Neural cell (in vitro differentiated cells): ENCODE measurements at regions not wholly inside any gene's neighbourhood (a gene's known extent, or its start where the extent isn't known, plus 50 kb on each side); places are given as distances from the start of the nearest gene placed in this dataset.

Experiments used
- H2AFZ ChIP-seq: fragments of 200-600, 300-800 bp; sonication (generic), shearing (Covaris generic); 2 replicates; pipeline ENCODE4 v1.6.0; 2014; ENCODE audit warnings: low read depth, mild to moderate bottlenecking, antibody characterized with exemption, low read length, moderate library complexity
- H3F3A ChIP-seq: fragments of 200-600 bp; shearing (Covaris generic); 2 replicates; pipeline ENCODE4 v1.6.1; 2016; ENCODE audit warnings: mild to moderate bottlenecking, moderate library complexity, mixed read lengths, antibody characterized with exemption, low read length; ENCODE audit not compliant: insufficient read depth, poor library complexity, severe bottlenecking
- H3K27ac ChIP-seq: fragments of 200-600, 300-800 bp; sonication (generic), shearing (Covaris generic); 2 replicates; pipeline ENCODE4 v1.5.1; 2014; ENCODE audit warnings: mild to moderate bottlenecking, low read length, moderate library complexity
- H3K27me3 ChIP-seq: fragments of 300-800, 200-600 bp; sonication (generic), shearing (Covaris generic); 2 replicates; pipeline ENCODE4 v1.6.0; 2014; ENCODE audit warnings: mild to moderate bottlenecking, low read depth, low read length, moderate library complexity; ENCODE audit not compliant: insufficient read depth
- H3K36me3 ChIP-seq: fragments of 300-800, 200-600 bp; sonication (generic), shearing (Covaris generic); 2 replicates; pipeline ENCODE4 v1.5.1; 2014; ENCODE audit warnings: mild to moderate bottlenecking, antibody characterized with exemption, low read length, moderate library complexity; ENCODE audit not compliant: insufficient read depth
- H3K4me2 ChIP-seq: fragments of 300-800, 200-600 bp; sonication (generic), shearing (Covaris generic); 2 replicates; pipeline ENCODE4 v1.6.0; 2014; ENCODE audit warnings: mild to moderate bottlenecking, low read length
- H3K4me3 ChIP-seq: fragments of 300-800, 200-600 bp; sonication (generic), shearing (Covaris generic); 2 replicates; pipeline ENCODE4 v1.5.1; 2014; ENCODE audit warnings: mild to moderate bottlenecking, low read length, moderate library complexity
- H3K79me2 ChIP-seq: fragments of 200-600 bp; shearing (Covaris generic); replicated peaks from 2 replicates; pipeline ENCODE4 v1.6.0; 2014; ENCODE audit warnings: mild to moderate bottlenecking, low read length, moderate library complexity; ENCODE audit not compliant: insufficient read depth
- H3K9ac ChIP-seq: fragments of 300-800, 200-600 bp; sonication (generic), shearing (Covaris generic); 2 replicates; pipeline ENCODE4 v1.6.1; 2016; ENCODE audit warnings: mild to moderate bottlenecking, low read length, mixed read lengths
- H3K9me2 ChIP-seq: fragments of 200-600 bp; shearing (Covaris generic); 2 replicates; pipeline ENCODE4 v1.6.1; 2016; ENCODE audit warnings: mild to moderate bottlenecking, low read length, mixed read lengths; ENCODE audit not compliant: insufficient read depth
- H3K9me3 ChIP-seq: fragments of 200-600, 300-800 bp; sonication (generic), shearing (Covaris generic); 2 replicates; pipeline ENCODE4 v1.6.1; 2016; ENCODE audit warnings: mild to moderate bottlenecking, mixed run types, low read length, moderate library complexity, mixed read lengths
- H4K20me1 ChIP-seq: fragments of 200-600 bp; shearing (Covaris generic); 2 replicates; pipeline ENCODE4 v1.6.1; 2016; ENCODE audit warnings: mild to moderate bottlenecking, mixed run types; ENCODE audit not compliant: insufficient read depth
- EP300 ChIP-seq: fragments of 450-650 bp; conservative IDR thresholded peaks from 2 replicates; pipeline ENCODE4 v1.6.1; 2014; ENCODE audit warnings: antibody characterized with exemption, mild to moderate bottlenecking, moderate library complexity; ENCODE audit not compliant: poor library complexity, severe bottlenecking
- EZH2 ChIP-seq: fragments of 200-600, 300-800 bp; shearing (Covaris generic), sonication (generic); IDR thresholded peaks from 2 replicates; pipeline ENCODE4 v1.6.1; 2014; ENCODE audit warnings: antibody characterized with exemption, low read length, borderline replicate concordance, mild to moderate bottlenecking; ENCODE audit not compliant: insufficient read depth, poor library complexity, severe bottlenecking
- MXI1 ChIP-seq: fragments of 450-650 bp; conservative IDR thresholded peaks from 2 replicates; pipeline ENCODE4 v1.6.1; 2014; ENCODE audit warnings: antibody characterized with exemption, mild to moderate bottlenecking; ENCODE audit not compliant: poor library complexity, severe bottlenecking
- POLR2AphosphoS5 ChIP-seq: IDR thresholded peaks from 2 replicates; pipeline ENCODE4 v1.6.1; 2012
- RAD21 ChIP-seq: fragments of 450-650 bp; conservative IDR thresholded peaks from 2 replicates; pipeline ENCODE4 v1.6.1; 2014; ENCODE audit warnings: antibody characterized with exemption, mild to moderate bottlenecking, moderate library complexity
- SMC3 ChIP-seq: fragments of 450-650 bp; conservative IDR thresholded peaks from 2 replicates; pipeline ENCODE4 v1.6.1; 2014; ENCODE audit warnings: antibody characterized with exemption, mild to moderate bottlenecking, moderate library complexity; ENCODE audit not compliant: poor library complexity
- TAF1 ChIP-seq: IDR thresholded peaks from 2 replicates; pipeline ENCODE4 v1.6.1; 2012; ENCODE audit warnings: low read depth
- TF ChIP-seq, protein P1 (sequence below): fragments of 450-650 bp; IDR thresholded peaks from 2 replicates; pipeline ENCODE4 v1.5.1; 2014; ENCODE audit warnings: antibody characterized with exemption, mild to moderate bottlenecking, moderate library complexity; ENCODE audit not compliant: poor library complexity, severe bottlenecking
- TF ChIP-seq, protein P2 (sequence below): IDR thresholded peaks from 2 replicates; pipeline ENCODE4 v1.6.1; 2012; ENCODE audit warnings: borderline replicate concordance

DNA sequence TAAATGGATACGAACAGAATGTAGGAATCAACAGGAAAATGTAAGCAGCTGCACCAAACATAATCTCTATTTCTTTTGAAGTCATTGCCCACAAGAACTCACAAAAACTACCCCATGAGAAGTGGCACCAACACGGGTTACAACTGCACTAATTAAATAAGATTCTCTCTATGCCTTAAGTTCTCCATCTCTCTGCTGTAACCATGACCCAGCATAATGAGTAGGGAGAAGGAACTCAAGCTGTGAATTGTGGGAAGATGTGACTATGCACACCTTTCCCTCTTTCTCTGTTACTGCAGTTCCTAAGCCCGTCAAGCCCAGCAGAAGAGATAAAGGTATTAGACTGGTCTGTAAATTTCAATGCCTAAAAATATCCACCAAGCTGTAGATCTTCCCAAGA lies 614.0 kb downstream of the USP25 start:
- no peak overlapping the region for H2AFZ ChIP-seq

DNA sequence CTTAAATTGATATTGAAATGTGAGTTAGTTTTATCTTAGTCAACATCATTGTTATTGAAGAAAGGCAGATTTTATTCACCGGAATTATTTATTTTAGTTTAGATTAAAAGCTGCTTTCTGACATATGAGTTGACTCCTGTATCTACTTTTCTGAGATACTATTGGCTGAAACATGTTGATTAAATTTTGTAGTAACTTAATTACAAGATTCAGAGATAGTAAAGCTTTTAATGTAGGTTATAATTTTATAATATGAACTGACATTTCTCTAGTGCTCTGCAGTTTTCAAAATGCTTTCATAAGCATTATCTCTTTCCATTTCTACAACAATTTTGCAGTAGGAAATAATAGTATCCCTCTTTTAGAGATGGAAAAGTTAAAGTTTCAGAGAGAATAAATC lies 616.0 kb downstream of the USP25 start:
- H3K4me3 ChIP-seq, result no peak overlapping the region
- no peaks in the 10 kb centered on the region for H3K36me3 ChIP-seq
- H3K4me2 ChIP-seq, result no peak overlapping the region
- no peaks in the 10 kb centered on the region for H3K9me3 ChIP-seq
- no peak overlapping the region for H3K27ac ChIP-seq
- H2AFZ ChIP-seq, result no peak overlapping the region
- H3K9ac ChIP-seq, result no peak overlapping the region
- no peaks in the 10 kb centered on the region for H3K9me2 ChIP-seq
- H3K27me3 ChIP-seq, result no peaks in the 10 kb centered on the region
- TF ChIP-seq RAD21 (no peak), EP300 (no peak), MXI1 (no peak), EZH2 (no peak), TAF1 (no peak), POLR2AphosphoS5 (no peak), SMC3 (no peak)
- TF ChIP-seq, protein P1, sequence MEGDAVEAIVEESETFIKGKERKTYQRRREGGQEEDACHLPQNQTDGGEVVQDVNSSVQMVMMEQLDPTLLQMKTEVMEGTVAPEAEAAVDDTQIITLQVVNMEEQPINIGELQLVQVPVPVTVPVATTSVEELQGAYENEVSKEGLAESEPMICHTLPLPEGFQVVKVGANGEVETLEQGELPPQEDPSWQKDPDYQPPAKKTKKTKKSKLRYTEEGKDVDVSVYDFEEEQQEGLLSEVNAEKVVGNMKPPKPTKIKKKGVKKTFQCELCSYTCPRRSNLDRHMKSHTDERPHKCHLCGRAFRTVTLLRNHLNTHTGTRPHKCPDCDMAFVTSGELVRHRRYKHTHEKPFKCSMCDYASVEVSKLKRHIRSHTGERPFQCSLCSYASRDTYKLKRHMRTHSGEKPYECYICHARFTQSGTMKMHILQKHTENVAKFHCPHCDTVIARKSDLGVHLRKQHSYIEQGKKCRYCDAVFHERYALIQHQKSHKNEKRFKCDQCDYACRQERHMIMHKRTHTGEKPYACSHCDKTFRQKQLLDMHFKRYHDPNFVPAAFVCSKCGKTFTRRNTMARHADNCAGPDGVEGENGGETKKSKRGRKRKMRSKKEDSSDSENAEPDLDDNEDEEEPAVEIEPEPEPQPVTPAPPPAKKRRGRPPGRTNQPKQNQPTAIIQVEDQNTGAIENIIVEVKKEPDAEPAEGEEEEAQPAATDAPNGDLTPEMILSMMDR, result no peak
- TF ChIP-seq, protein P2, sequence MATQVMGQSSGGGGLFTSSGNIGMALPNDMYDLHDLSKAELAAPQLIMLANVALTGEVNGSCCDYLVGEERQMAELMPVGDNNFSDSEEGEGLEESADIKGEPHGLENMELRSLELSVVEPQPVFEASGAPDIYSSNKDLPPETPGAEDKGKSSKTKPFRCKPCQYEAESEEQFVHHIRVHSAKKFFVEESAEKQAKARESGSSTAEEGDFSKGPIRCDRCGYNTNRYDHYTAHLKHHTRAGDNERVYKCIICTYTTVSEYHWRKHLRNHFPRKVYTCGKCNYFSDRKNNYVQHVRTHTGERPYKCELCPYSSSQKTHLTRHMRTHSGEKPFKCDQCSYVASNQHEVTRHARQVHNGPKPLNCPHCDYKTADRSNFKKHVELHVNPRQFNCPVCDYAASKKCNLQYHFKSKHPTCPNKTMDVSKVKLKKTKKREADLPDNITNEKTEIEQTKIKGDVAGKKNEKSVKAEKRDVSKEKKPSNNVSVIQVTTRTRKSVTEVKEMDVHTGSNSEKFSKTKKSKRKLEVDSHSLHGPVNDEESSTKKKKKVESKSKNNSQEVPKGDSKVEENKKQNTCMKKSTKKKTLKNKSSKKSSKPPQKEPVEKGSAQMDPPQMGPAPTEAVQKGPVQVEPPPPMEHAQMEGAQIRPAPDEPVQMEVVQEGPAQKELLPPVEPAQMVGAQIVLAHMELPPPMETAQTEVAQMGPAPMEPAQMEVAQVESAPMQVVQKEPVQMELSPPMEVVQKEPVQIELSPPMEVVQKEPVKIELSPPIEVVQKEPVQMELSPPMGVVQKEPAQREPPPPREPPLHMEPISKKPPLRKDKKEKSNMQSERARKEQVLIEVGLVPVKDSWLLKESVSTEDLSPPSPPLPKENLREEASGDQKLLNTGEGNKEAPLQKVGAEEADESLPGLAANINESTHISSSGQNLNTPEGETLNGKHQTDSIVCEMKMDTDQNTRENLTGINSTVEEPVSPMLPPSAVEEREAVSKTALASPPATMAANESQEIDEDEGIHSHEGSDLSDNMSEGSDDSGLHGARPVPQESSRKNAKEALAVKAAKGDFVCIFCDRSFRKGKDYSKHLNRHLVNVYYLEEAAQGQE, result no peak
- no peaks in the 10 kb centered on the region for H3F3A ChIP-seq
- no peaks in the 10 kb centered on the region for H4K20me1 ChIP-seq
- no peaks in the 10 kb centered on the region for H3K79me2 ChIP-seq

More for the DNA sequence above, 614.0 kb downstream of the USP25 start:
- Histone ChIP-seq H3K79me2 (no peaks in the 10 kb centered on the region), H3K4me3 (no peak overlapping the region), H3K9me3 (no peaks in the 10 kb centered on the region), H3K4me2 (no peak overlapping the region), H3K27me3 (no peaks in the 10 kb centered on the region), H3K9ac (no peak overlapping the region), H3K9me2 (no peaks in the 10 kb centered on the region), H4K20me1 (no peaks in the 10 kb centered on the region), H3F3A (no peaks in the 10 kb centered on the region), H3K36me3 (no peaks in the 10 kb centered on the region), H3K27ac (no peak overlapping the region)
- TF ChIP-seq, protein P1, result no peak
- TF ChIP-seq SMC3 (no peak), RAD21 (no peak), MXI1 (no peak), POLR2AphosphoS5 (no peak), EZH2 (no peak), EP300 (no peak), TAF1 (no peak)
- TF ChIP-seq, protein P2, result no peak
